NT2/D1 (cell line): ENCODE measurements at regions not wholly inside any gene's neighbourhood (a gene's known extent, or its start where the extent isn't known, plus 50 kb on each side); places are given as distances from the start of the nearest gene placed in this dataset.

Experiments used
- SUZ12 ChIP-seq: IDR thresholded peaks from 2 replicates; pipeline ENCODE4 v1.6.1; 2011; ENCODE audit not compliant: insufficient read length, insufficient read depth; ENCODE audit errors: extremely low read depth
- YY1 ChIP-seq: IDR thresholded peaks from 2 replicates; pipeline ENCODE4 v1.6.1; 2011; ENCODE audit not compliant: insufficient read length, insufficient read depth

- TF ChIP-seq SUZ12 (no peak), YY1 (no peak)
Observed at GRCh38 chr2:39874236-39874635, 95.2 kb upstream of the THUMPD2 start.
